Kidney capillary endothelial cell (primary cell): ENCODE measurements at regions not wholly inside any gene's neighbourhood (a gene's known extent, or its start where the extent isn't known, plus 50 kb on each side); places are given as distances from the start of the nearest gene placed in this dataset.
A peak's percentile ranks its signal among the peaks of the same experiment; 100 is the strongest.

ENCODE experiments used
- DNase-seq: peaks from one replicate; pipeline ENCODE4 v3.0.0-alpha.2; 2018; ENCODE audit warnings: low spot score

GRCh38 chr10:7507887-7508726, 97.3 kb upstream of the SFMBT2 start:
- no peak for DNase-seq

- no peak for DNase-seq
Observed at GRCh38 chr10:7506571-7506970, 95.7 kb upstream of the SFMBT2 start.

GRCh38 chr10:7505196-7505595, 94.4 kb upstream of the SFMBT2 start:
- no peak for DNase-seq

GRCh38 chr10:7503190-7503589, 92.4 kb upstream of the SFMBT2 start:
- DNase-seq: no peak

- DNase-seq: no peak
Observed at GRCh38 chr10:7501157-7501556, 90.3 kb upstream of the SFMBT2 start.

- no peak for DNase-seq
Observed at GRCh38 chr10:7498111-7498510, 87.3 kb upstream of the SFMBT2 start.

GRCh38 chr10:7493996-7494395, 83.2 kb upstream of the SFMBT2 start:
- DNase-seq: no peak

- DNase-seq: peak; percentile 82
Observed at GRCh38 chr10:7492660-7493046, 81.8 kb upstream of the SFMBT2 start.

GRCh38 chr10:7491949-7492659, 81.3 kb upstream of the SFMBT2 start:
- DNase-seq: no peak

GRCh38 chr10:7491230-7491629, 80.4 kb upstream of the SFMBT2 start:
- DNase-seq: no peak

GRCh38 chr10:7488418-7488829, 77.6 kb upstream of the SFMBT2 start:
- peak; percentile 85 for DNase-seq

- no peak for DNase-seq
Observed at GRCh38 chr10:7487528-7487927, 76.7 kb upstream of the SFMBT2 start.

- DNase-seq: peak; percentile 50
Observed at GRCh38 chr10:7486528-7486927, 75.7 kb upstream of the SFMBT2 start.

- no peak for DNase-seq
Observed at GRCh38 chr10:7485799-7486198, 75.0 kb upstream of the SFMBT2 start.

- DNase-seq: no peak
Observed at GRCh38 chr10:7485244-7485556, 74.4 kb upstream of the SFMBT2 start.

GRCh38 chr10:7484456-7485243, 73.8 kb upstream of the SFMBT2 start:
- no peak for DNase-seq

- no peak for DNase-seq
Observed at GRCh38 chr10:7483848-7484247, 73.0 kb upstream of the SFMBT2 start.

- no peak for DNase-seq
Observed at GRCh38 chr10:7482992-7483391, 72.2 kb upstream of the SFMBT2 start.

GRCh38 chr10:7481368-7481765, 70.5 kb upstream of the SFMBT2 start:
- DNase-seq: peak; percentile 73

GRCh38 chr10:7480742-7481367, 70.0 kb upstream of the SFMBT2 start:
- no peak for DNase-seq

GRCh38 chr10:7479861-7480598, 69.2 kb upstream of the SFMBT2 start:
- no peak for DNase-seq
